NCI-H510A (cell line): ENCODE measurements at regions not wholly inside any gene's neighbourhood (a gene's known extent, or its start where the extent isn't known, plus 50 kb on each side); places are given as distances from the start of the nearest gene placed in this dataset.

Source experiments
- DNase-seq: peaks from one replicate; lab custom pipeline; 2025; lab: John Stamatoyannopoulos, UW

DNA sequence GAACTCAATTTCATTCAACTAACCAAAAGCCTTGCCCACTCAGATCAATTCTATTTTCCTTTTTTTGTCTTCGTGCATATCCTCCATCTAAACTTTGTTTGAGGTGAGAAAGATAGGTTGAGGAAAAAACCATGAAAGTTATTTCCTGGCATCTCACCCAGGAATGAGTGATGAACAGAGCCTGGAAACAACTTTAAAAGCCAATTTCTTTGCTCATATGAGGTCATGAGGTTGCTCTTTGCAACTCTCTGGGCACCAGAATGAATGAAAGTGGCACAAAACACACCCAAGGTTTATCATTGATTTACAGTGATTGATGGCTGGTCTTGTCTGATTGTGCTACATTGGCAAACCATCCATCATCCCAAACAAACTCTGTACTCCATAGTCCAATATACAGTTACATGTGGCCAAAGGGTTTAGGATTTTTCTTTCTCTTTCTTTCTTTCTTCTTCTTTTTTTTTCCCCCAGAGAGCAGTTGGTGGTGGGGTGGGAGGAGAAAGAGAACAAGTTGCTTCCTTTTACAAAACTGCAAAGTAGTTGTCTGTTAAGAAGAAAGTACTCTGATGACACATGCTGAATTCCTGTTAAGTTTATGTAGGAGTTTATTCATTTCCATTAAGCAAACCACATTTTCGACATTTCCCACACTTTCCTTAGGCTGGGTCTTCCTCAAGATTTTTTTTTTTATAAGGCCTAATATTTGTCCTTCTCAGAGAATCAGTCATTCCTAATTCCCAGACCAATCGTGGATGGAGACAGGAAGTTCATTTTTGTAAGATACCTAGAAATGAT lies 575.9 kb upstream of the ZEB2 start:
- DNase-seq, result no peak

DNA sequence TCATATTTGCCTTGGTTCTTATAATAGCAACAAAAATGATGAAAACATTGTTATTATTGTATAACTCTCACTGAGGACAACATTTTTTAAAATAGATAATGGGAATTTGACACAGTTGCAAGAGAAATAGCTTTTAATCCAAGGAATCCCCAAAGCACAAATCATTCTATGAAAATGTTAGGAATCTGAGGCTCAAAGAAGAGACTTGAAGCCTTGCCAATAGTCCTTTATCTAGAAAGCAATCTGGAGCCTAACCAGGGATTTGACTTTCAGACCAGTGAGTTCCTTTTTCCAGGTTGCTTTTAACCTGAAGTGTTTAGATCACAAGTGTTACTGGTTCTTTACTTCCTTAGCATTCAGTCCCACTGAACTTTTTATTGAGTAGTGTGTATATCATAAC lies 574.5 kb upstream of the ZEB2 start:
- no peak for DNase-seq

DNA sequence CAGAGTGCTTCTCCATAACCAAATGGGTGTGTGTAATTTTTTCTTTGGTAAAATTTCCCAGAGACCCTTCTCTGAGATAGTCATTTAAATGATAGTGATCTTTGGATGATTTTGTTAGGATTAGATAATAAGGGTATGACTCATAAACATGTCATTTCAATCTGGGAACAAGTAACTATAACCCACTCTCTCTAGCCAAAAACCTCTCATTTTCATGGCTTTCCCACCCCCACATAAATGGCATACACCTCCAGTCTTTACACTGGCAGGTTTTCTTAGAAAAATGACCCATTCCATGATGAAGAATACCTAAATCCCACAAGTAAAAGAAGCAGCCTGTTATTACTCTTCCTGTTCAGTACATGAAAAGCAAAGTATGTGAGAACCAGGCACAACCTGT lies 572.0 kb upstream of the ZEB2 start:
- no peak for DNase-seq

DNA sequence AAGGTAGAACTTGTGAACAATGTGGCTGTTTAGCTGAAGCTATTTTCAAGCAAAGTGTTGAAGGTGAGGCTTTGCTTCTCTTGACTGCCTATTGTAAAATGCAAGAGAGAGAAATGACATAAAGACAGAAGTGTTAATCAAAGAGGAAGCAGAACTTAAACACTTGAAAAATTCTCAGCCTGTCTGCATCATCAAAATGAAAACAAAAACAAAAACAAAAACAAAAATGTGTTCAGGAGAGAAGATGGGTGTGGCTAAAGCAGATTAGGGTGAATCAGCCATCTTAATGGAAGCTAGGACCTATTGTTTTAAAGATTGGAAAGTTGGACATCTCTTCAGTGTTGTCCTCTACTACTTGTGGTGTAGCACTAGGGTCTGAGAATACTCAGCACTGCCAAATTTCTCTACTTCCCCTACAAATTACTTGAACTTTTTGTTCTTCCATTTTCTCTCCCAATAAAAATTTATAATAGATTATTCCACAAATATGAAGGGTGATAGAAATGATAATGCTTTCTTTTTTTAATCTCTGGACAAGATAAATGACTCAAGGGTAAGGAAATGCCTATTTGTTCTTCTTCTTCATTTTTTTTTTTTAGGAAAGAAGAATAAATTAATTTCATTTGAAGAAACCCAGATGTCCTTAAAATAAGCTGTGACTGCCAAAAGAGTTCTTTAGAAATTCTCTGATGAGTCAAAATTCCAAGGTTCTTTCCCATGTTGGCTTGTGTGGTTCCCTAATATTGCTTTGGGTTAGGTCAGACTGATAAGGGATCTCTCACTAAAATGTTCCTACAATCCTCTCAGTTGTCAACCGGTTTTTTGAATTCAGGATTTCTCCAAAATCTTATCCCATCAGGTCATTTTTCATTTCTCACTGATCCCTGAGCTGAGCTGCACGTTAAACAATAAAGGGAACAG lies 571.2 kb upstream of the ZEB2 start:
- DNase-seq, result no peak

DNA sequence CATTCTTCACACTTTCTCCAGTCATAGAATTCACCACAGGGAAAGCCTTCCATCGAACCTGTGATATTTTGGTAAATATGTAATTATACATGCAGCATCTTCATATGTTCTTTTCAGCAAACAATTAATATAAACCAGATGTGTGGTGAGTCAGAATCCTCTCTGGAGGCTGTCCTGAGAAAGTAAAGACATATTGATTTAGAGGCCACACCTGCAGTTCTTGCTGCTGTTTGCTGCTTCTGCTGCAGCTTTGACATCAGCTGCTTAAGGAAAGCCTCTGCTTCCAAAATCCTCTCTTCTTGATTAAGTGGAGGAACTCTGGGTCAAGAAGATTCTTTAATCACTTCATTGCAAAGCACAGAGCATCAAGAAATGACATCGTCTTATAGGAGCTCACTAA lies 568.8 kb upstream of the ZEB2 start:
- DNase-seq, result no peak

DNA sequence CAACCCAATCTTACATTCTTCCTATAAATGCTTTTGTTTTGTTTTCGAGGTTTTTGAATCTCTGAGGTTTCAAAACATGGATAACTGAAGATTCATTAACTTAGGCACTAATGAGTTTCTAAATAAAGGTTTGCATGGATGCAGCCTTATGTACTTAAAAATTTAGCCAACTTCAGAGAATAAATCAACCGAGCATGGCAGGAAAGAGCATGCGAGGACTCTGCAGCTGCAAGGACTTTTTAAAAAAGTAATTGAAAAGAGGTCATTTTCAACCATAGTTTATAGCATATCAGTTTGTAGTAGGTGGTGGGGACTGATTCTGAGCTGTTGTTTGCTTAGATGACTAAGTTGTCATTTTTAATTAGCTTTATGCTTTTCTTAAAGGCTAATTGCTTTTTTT lies 567.0 kb upstream of the ZEB2 start:
- DNase-seq, result no peak

DNA sequence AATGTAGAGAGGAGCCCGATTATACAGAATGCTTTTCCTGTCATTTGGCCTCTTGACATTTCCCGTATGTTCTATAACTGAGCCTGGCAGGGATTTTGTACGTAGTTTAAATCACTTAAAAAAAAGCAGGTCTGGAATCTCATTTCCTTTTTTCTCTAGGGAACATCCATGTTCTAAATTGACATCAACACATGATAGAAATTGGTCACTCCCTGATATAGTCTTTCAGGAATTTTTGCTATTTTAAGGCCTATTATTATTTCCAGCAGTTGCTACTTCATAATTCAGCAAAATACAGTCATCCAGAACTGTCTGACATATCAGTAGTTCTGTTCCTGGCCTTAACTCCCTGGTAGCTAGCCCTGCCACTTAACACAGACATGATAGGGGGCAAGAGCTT lies 565.7 kb upstream of the ZEB2 start:
- DNase-seq, result no peak

DNA sequence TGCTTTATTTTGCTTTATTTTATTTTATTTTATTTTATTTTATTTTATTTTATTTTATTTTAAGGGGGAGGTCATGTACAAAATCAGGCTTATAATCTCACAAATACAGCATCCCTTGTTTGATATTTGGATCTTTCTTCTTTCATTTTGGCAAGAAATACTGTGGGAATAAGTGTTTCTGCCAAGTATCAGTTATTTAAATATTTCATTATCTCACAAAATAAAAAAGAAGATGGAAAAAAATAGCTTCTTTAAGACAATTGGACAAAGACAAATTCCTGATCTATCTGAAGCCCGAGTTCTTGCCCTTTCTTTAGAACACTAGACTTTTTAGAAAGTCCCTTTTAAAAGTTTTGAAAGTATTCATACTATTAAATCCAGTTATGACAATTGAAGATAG lies 560.5 kb upstream of the ZEB2 start:
- no peak for DNase-seq

DNA sequence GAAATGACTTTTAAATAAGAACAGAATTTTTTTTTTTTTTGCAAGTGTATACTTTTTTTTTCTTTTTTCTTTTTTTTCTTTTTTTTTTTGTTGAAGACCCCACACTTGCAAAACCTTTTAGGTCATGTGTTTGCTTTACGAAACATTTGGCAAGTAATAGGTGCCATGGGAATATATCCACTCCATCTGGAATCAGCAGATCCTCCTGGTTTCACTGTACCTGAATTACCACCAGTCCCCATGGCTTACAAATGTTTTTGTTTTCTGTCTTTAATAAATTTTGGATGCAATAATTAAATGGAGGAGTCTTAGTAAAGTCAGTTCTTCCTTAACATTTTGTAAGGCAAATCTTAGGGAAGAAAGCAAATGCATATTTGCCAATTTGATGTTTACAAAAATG lies 559.7 kb upstream of the ZEB2 start:
- no peak for DNase-seq

DNA sequence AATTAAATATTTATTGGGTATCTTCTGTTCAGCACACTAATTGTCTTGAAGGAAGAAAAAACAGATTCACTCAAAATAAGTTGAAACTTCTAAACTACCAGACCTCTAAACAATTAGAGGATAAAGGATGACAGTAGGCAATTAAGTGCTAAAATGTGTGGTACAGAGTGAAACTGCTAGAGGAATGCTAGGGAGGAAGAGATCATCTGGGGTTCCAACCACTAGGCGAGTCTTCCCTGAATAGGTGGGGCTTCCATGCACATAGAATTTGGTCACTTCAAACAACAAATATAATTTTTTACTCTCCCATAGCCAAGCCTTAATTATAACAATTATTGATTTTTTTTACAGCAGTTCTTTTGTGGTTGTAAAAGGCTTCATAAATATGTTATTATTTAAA lies 559.0 kb upstream of the ZEB2 start:
- no peak for DNase-seq

DNA sequence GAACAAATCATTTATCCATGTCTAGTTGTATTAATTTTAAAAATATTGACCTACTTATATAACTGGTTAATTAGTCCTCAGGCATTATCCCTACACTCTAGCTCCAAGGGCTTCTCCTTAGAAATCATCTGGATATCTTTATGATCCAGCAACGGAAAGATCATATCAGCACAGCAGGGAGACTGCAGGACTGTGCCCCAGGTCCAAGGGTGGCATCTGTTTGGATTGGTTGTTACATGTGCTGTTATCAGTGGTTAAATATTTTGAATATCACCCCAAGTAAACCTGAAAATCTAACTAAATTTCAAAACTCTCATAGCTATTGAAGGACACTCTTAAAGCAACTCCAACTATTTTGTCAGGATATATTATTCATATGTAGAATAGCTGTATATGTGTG lies 556.2 kb upstream of the ZEB2 start:
- no peak for DNase-seq

DNA sequence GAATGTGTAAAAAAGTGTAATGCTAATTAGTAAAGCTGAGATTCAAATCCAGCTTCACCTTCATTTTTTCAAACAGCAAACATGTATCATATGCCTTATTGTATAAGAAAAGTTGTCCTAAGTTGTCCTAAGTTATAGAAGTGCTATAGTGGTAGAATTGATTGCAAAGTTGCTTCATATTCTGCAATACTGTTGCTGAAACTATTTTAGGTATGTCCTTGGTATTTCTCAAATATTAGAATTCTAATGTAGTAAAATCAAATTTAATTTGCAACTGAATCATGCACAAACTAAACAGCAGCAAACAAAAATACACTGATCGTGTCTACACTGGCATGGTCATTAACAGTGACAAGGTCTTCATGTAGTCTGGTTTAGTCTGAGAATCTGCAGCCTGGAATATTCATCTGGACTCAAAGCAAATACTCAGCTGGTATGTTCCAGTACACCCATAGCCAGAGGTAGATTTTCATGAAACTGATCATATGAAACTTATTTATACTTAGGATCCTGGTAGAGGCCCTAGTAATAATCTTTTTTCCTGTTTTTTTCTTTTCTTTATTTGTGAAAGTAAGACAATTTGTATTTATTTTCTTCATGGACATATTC lies 555.6 kb upstream of the ZEB2 start:
- DNase-seq, result no peak

DNA sequence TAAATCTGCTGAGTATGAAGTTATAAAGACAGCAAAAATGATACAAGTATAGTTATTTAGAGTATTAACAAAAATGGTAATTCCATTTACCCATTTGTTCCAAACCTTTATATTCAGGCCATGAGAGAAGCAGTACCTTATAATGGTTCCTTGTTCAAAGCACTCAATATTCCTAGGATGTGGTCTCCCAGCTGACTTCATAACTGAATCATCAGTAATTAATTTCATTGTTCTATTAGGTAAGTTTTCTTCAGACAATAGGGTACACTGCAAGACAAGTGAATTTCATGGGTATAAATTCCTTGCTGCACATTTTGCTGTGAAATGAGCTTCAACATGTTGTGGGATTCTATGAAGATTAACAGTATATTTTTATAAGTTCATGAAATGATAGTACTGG lies 550.8 kb upstream of the ZEB2 start:
- DNase-seq, result no peak

DNA sequence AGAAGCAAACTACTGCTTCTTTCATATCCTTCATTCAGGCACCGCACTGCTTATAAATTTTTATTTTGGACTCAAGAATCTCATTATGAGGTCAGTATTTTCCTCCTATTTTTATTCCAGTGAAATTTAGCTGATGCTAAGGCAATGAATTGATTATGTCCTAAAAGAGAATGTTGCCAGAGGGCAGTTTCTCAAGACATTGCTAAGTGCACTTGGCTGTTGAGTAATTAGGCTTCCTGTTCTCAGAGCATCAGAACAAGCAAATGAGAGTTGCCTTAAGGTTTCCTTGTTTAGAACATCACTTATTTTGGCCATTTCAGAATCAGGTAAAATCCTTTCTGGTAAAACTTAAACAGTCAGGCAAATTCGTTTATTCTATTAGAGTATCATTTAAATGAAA lies 548.6 kb upstream of the ZEB2 start:
- no peak for DNase-seq

DNA sequence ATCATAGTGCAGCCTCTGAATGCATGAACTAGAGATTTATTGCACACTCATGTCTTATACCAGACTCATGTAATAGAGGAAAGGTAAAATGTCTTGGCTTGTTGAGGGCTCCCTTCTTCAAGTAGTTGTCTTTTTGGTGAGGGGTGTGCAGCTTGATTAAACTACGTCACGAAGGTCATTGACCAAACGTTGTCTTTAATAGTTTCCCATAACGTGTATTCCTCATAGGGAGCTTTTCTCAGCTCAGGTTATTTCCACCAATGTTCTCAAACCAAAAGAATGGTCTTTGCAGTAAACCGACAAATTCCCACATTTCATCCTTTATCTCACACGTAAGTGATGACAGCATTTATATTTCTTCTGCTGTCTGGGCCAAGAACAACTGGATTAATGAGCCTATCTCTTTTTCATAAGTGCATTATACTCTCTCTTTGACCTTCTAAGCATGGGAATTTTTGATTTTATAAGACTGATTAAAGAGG lies 547.7 kb upstream of the ZEB2 start:
- no peak for DNase-seq

DNA sequence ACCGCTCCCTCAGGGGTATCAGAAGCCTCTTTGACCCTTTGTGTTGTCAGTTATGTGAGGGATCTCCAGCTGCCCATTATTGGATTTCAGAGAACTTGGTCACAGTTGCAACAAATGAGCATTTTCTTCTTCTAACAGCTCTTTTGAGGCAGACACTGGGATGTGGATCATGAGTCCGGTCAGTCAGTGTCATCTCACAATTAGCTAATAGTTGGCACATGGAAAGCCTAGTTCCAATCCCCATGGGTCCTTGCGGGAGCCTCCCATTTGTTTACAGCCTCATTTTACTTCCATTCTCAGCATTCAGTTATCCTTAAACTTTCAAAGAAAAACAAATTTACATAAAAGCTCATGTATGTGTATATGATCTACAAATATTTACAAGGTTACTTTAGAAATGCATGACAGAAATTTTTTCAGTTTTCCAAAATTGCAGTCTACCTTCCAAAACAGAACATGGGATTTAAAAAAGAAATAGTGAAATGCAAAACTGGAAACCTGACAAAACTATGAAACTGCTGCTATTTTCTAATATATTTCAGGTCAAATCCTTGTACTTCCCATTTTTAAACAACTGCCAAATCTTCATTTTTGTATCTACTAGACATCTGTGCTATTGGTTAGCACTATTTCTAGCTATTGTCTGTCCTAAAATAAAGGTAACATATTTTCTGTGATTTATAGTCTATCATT lies 547.1 kb upstream of the ZEB2 start:
- no peak for DNase-seq

DNA sequence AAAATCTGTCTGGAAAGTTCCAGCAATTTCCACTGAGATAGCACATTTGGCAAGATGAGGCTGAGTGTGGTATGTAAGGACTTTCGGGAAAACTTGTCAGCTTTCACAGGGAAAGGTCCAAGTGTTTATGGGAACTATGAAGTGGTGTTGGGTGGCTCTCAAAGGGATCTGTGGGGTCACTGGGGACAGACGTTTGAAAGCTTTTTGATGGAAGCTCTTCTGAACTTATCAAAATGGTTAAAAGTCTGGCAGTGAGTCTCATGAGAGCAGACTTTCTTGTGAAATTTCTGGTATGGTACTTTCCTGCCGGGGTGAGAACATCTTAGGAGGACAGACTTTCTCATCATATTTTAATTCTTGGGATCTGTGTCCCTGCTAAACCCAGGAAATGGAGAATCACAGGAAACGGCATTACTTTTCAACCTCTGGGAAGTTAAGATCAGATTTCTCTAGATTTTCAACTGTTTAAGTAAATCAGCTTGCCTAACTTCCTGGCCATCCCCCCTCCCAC lies 546.3 kb upstream of the ZEB2 start:
- DNase-seq, result no peak

DNA sequence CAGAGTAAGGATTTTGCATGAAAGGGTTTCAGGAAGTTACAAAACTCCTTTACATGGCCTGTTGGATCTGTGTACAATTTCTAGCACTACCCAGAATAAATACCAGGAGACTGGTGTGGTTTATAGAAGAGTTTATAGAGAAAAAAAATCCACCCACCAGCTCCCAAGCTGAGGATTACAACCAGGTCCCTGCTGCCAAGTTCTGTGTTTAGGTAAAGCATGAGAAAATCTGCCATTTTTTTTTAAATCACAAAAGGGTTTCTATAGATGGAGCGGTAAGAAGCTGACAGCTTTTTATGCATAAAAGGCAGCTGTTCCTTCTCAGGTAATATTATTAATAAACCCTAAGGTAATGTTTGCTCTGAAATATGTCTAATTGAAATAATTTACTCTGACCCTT lies 545.4 kb upstream of the ZEB2 start:
- no peak for DNase-seq

DNA sequence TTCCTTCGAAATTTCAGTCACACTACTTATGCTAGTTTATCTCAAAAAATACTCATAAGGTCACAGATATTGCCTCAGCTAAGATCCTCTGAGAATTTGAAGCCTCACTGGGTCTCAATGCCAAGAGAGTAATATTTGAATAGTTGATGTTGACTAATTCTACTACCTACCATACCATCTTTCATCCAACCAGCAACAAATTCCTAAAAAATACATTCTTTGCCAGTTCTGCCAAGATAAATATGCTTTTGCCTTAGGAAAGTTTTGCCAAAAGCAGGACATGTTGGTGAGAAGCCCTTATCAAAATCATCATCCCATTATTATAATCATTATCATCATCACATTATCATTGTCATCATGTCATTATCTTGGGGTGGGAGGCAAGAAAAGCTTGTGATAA lies 544.6 kb upstream of the ZEB2 start:
- no peak for DNase-seq

DNA sequence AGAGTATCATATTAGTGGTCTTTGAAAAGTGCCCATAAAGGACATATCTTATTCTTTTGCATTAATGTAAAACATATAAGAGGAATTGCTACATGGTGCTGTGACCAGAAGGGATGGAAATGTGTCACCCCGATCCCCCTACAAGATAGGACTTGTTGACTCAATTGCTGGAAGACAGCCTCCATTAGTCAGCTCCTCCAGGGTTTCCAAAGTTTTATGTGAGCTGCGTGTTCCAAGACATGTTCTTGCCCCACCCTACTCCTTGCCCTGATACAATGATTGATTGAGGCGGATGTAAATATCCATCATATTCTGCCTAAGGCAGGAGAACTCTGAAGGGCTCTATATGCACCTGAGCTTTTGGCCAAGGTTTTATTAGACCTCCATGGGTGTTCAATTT lies 541.0 kb upstream of the ZEB2 start:
- DNase-seq, result no peak

DNA sequence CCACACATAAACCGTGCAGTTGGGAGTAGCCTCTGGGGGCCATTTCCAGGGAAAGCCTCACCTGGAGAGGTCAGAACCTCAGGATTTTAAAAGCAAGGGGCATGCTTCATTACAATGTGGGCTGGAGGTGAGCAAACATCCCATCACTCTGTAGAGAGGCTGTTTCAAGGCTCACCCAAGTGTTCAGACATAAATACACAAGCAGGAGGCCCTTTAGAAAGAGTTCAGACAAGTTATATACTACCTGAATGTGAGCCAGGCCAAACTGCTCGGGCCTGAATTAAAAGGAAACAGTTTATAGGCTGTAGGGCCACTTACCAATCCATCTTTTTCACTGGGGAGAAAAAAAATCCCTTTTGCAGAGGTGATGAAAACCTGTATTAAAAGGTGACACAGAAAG lies 540.0 kb upstream of the ZEB2 start:
- DNase-seq, result no peak

DNA sequence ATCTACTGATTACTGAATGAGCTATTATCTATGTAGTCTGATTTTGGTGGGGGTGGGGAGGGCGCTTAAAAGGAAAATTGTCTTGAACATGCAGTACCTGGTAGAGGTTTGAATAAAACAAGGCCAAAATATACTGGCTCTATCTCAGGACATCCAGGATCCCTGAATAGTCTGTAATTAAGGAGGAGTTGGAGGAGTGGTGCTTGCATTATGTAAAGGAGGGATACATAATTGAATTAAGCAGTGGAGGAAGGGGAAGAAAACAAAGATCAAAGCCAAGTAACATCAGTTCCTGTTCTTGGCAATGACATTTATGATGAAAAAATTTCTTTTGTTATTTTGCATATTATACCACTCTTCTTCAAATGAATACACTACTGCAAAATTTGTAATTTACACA lies 539.4 kb upstream of the ZEB2 start:
- no peak for DNase-seq
